HG02943 (cell line): ENCODE measurements at regions not wholly inside any gene's neighbourhood (a gene's known extent, or its start where the extent isn't known, plus 50 kb on each side); places are given as distances from the start of the nearest gene placed in this dataset.
"Not testable (repeated sequence)": the region's sequence is repeated elsewhere in the genome, so short reads cannot be mapped to it uniquely, and the experiment has no call there.

Experiments
- ATAC-seq: cut with Tn5 transposase; IDR thresholded peaks from one replicate; pipeline ENCODE4 v1.9.1; 2021; ENCODE audit warnings: mild to moderate bottlenecking, low read depth, moderate library complexity; ENCODE audit not compliant: unreplicated experiment

GRCh38 chr10:80938903-80939302, 401.2 kb downstream of the SH2D4B start:
- ATAC-seq: no peak

GRCh38 chr10:80945264-80945880, 407.7 kb downstream of the SH2D4B start:
- ATAC-seq: no peak

- ATAC-seq: no peak
Measured at GRCh38 chr10:80946073-80946472, 408.4 kb downstream of the SH2D4B start.

GRCh38 chr10:80946957-80947726, 409.4 kb downstream of the SH2D4B start:
- ATAC-seq: no peak

GRCh38 chr10:80949785-80950184, 412.1 kb downstream of the SH2D4B start:
- ATAC-seq: no peak

GRCh38 chr10:80952436-80952835, 414.7 kb downstream of the SH2D4B start:
- no peak for ATAC-seq

- ATAC-seq: no peak
Measured at GRCh38 chr10:80957161-80957560, 419.5 kb downstream of the SH2D4B start.

- ATAC-seq: no peak
Measured at GRCh38 chr10:80964179-80964578, 426.5 kb downstream of the SH2D4B start.

- ATAC-seq: no peak
Measured at GRCh38 chr10:80964955-80965614, 427.4 kb downstream of the SH2D4B start.

- no peak for ATAC-seq
Measured at GRCh38 chr10:80966326-80966986, 428.8 kb downstream of the SH2D4B start.

GRCh38 chr10:80967357-80967756, 429.7 kb downstream of the SH2D4B start:
- not testable (repeated sequence) for ATAC-seq

- ATAC-seq: no peak
Measured at GRCh38 chr10:80968903-80969302, 431.2 kb downstream of the SH2D4B start.

GRCh38 chr10:80971461-80971860, 433.8 kb downstream of the SH2D4B start:
- ATAC-seq: no peak

GRCh38 chr10:80976658-80977057, 439.0 kb downstream of the SH2D4B start:
- no peak for ATAC-seq

GRCh38 chr10:80985102-80985501, 447.4 kb downstream of the SH2D4B start:
- ATAC-seq: no peak

GRCh38 chr10:80986596-80986995, 448.9 kb downstream of the SH2D4B start:
- no peak for ATAC-seq

GRCh38 chr10:80988755-80989154, 451.1 kb downstream of the SH2D4B start:
- ATAC-seq: no peak

- no peak for ATAC-seq
Measured at GRCh38 chr10:80996615-80997193, 459.0 kb downstream of the SH2D4B start.

GRCh38 chr10:81000781-81001180, 463.1 kb downstream of the SH2D4B start:
- no peak for ATAC-seq

- no peak for ATAC-seq
Measured at GRCh38 chr10:81002382-81002781, 464.7 kb downstream of the SH2D4B start.

- no peak for ATAC-seq
Measured at GRCh38 chr10:81007872-81008271, 470.2 kb downstream of the SH2D4B start.
